GM18505 (cell line): ENCODE measurements at regions not wholly inside any gene's neighbourhood (a gene's known extent, or its start where the extent isn't known, plus 50 kb on each side); places are given as distances from the start of the nearest gene placed in this dataset.
"Not testable (repeated sequence)": the region's sequence is repeated elsewhere in the genome, so short reads cannot be mapped to it uniquely, and the experiment has no call there.

ENCODE experiments used
- ATAC-seq: cut with Tn5 transposase; IDR thresholded peaks from one replicate; pipeline ENCODE4 v1.9.1; 2021; ENCODE audit not compliant: unreplicated experiment
- POLR2A ChIP-seq: IDR thresholded peaks from 4 replicates; pipeline ENCODE4 v1.6.1; 2011; ENCODE audit warnings: borderline replicate concordance; ENCODE audit not compliant: insufficient read depth, insufficient read length; ENCODE audit errors: extremely low read depth

DNA sequence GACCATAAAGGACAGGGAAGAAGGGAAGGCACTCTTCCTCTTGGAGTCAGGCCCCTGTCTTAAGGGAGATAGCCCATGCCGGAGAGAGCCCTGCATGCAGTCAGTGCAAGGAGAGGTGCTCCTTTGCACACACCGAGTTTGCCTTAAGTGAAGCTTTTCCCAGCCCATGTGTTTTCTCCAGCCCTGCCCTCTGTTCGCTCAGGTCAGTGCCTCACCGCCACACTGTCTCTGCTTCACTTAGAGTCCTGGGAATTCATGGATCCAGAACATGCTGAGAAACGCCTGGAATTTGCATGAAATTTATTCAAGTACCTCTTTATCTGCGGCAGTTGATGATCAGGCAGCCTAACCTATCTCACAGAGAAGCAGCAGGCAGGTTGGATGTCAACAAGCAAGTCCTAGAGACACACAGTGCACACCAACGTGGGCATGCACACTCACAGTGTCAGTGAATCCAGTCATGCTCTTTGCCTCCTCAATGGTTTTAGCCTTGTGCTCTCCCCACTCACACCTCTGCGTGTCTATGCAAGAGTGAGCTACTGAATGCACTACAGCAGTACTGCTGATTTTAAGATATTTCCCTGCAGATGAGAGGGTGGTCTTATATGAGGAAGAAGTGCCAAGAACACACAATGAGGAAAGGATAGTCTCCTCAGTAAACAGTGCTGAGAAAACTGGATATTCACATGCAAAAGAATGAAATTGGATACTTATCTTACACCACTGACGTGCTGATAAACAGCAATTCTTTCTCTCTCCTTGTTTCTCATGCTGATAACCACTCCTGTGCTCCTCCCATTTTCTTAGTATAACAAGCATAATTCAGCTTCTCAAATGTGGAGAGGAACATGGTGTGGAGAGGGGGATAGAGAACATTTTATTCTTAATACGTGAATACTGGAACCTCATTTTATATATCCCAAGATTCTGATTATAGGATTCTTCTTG is 295.1 kb upstream of the CDYL start:
- TF ChIP-seq POLR2A = no peak
- ATAC-seq = no peak

DNA sequence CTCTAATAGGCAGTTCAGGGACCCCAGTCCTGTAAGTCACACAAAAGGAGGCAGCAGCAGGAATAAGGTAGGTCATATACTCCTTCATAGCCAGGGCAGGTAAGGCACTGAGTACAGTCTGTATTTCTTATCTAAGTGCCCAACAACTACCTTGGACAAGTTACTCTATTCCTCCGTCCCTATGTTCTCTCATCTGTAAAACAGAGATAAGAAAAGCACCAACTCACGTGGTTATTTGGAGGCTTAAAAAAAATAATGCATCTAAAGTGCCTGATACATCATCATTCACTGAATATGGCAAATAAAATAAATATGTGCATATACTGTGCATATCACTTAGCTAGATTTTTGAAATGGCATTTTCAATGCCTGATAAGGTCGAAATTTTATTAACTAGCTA is 298.1 kb upstream of the CDYL start:
- ATAC-seq = no peak
- TF ChIP-seq POLR2A = no peak

GRCh38 chr6:4474810-4475209 is 301.4 kb upstream of the CDYL start:
- no peak for ATAC-seq
- no peak for TF ChIP-seq POLR2A

- no peak for TF ChIP-seq POLR2A
- ATAC-seq = no peak
Measured at GRCh38 chr6:4472969-4473642, 303.1 kb upstream of the CDYL start.

- no peak for ATAC-seq
- no peak for TF ChIP-seq POLR2A
Measured at GRCh38 chr6:4472222-4472621, 304.0 kb upstream of the CDYL start.

DNA sequence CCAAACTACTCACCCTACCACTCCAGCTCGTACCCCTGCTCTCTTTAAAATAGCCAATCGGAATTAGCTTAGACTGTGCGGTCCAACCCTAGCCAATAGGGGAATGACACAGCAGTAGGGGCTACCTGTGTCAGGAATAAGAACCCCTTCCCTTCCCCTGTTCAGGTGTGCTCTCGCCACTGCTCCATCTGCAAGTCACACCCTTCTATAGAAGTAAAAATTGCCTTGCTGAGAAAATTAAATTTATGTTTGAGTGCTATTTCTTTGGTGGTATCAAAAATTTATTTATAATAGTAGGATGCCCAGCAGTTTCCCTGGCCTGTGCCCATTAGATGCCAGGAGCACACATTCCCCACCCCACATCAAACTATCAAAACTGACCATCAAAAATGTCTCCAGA is 304.7 kb upstream of the CDYL start:
- not testable (repeated sequence) for ATAC-seq

DNA sequence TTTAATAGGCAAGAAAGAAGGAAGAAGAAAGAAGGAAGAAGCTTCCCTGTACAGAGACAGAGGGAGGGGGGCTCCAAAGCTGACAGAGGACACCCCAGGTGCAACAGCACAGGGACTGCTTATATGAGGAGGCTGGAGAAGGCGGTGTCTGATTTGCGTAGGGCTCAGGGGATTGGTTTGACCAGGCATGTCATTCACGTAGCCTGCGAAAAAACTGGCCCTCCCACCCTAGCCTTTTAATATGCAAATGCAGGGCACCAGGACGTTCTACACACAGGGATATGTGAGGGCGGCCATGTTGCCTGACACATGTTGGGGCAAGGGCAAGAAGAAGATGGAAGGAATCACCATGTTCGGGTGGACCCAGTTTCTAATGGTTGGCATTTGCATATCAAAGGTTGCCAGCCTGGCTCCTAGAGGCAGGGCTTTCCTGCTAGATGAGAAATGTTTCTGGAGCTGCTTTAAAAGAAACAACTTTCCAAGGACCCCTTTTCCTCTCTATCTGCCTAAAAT is 305.4 kb upstream of the CDYL start:
- TF ChIP-seq POLR2A = no peak
- no peak for ATAC-seq

DNA sequence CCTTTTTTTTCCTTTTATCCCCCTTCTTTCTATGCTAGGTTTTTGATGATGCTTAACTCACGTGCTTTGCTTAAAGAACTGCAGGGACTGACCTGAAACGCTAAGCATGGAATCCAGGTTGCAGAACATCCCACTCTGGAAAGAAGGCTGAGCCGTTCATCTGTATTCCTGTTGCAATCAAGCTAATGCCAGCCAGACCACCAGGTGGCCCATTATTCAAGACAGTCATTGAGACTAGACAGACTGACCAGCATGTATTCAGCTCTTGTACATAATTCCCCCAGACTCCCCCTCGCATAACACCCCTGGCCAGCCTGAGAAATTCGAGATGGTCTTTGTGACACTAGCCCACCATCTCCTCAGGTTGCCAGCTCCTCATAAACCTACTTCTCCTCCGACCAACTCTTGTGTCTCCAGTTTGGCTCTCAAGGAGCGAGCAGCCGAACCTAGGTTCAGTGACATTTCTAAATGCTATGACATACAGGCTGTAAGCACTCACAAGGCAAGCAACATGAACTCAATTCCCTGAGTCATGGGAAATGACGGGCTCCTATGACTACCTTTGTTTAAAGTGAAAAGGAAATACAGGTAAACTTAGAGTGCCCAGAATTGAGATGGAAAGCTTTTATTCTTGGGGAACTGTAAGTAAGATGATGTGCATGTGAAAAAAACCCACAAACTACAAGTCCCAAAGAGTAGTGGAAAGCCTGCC is 309.3 kb upstream of the CDYL start:
- TF ChIP-seq POLR2A = no peak
- ATAC-seq = no peak

- no peak for ATAC-seq
- TF ChIP-seq POLR2A = no peak
Measured at GRCh38 chr6:4466261-4466660, 309.9 kb upstream of the CDYL start.

- TF ChIP-seq POLR2A = no peak
- no peak for ATAC-seq
Measured at GRCh38 chr6:4464638-4465037, 311.6 kb upstream of the CDYL start.

DNA sequence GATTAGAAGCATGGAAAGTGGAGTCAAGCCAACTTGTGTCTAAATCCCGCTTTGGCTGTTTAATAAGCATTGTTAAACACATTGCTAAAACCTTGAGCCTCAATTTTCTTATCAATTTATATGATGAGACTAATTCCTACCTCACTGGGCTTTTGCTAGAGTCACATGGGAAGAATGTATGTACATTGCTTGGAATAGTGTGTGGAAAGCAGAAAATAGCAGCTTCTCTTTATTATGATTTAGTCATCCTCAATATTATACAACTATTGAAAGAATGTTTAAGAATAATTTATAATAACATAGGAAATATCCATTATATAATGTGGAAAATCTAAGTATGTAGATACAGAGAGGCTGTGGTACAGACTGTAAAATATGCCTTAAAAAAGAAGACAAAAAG is 313.0 kb upstream of the CDYL start:
- TF ChIP-seq POLR2A = no peak
- no peak for ATAC-seq

DNA sequence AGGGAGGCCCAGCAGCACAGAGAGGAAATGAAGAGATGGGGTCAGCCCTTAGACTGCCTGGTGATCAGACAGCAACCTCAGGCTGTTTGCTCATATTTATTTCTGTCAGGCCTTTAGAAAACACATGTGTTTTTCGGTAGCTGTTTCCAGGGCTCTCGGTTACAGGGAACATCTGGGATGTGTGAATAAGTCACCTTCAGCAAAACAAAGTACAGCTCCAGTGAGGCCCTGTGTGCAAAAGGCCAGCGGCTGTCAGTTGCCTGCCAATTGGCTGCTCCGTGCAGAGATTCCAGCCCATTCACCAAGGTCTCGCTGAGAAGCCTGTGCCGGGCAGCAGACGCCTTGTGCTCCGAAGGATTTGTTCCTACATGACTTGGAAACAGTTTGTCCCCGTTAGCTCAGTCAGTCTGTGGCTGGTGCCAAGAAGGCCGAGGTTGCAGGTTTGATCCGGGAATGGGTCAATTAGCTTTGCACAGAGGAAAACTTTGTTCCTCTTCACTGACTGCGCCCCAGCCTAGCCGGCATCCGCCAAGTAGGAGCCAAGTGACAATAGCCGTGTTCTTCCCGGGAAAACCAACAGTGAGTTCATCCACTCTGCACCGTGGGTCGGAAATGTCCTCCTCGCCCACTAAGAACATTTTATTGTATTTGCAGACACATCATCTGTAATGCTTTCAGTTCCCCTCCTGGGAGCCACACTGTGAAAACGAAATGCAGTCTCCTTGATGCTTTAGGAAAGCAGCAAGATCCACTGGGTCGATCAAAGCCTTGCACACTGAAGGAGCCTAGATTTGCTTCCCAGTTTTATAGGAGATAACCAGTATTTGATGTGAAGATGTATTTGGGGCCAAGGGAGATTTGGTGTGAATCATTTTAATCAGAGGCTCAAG is 315.4 kb upstream of the CDYL start:
- TF ChIP-seq POLR2A = no peak
- ATAC-seq = no peak
